GM19043 (cell line): ENCODE measurements at regions not wholly inside any gene's neighbourhood (a gene's known extent, or its start where the extent isn't known, plus 50 kb on each side); places are given as distances from the start of the nearest gene placed in this dataset.

ENCODE experiments used
- ATAC-seq: cut with Tn5 transposase; IDR thresholded peaks from one replicate; pipeline ENCODE4 v1.9.1; 2021; ENCODE audit warnings: low read depth; ENCODE audit not compliant: unreplicated experiment

DNA sequence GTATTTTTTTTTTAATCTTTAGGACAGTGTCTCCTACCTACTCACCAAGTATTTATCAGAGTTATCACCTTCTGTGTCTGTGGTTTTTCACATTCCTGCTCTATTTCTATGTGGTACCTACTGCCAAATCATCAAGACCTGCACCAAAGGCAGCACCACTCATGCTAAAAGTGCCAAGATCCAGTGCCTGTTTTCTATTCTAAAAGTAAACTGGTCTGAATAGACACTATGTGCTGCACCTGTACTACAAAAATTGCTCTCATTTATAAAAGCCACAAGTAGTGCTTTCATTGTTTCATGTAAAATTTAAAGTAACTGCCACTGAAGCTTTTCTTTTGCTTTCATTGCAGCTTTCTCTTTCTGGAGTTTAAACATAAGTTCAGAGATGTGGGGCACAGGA lies 103.9 kb upstream of the GULP1 start:
- ATAC-seq, result no peak

DNA sequence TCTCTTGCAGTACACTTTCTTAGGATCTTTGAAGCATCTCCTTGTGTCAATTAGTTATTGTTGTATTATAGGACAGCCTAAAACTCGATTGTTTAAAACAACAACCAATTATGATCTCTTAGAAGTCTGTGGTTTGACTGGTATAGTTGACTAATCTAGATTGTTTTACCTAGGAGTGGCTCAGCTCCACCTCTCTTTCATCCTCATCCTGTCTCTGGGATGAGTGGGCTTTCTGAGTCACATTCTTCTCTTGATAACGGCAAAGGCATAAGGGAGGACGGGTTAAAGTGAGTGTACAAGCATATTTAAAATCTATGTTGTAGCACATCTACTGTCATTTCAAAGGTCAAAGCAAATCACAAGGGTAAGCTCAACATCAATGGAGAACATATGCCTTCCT lies 102.3 kb upstream of the GULP1 start:
- ATAC-seq, result no peak

DNA sequence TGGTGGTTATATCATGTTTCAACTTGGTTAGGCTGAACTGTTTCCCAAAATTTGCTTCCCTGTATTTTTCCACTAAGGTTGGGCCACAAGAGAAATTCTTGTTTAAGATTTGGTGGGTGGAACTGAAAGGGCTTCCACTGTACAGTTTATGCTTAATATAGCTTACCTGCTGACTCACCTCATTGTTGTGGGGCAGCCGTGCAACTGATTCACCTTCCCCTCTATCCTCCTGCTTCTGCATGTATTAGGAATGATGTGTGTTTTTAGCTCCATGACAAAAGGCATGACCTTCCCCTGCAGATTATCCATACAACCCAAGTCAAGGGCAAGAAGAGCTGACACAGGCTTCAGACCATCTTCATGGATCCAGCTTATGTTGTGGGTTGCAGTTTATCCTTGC lies 98.4 kb upstream of the GULP1 start:
- no peak for ATAC-seq

DNA sequence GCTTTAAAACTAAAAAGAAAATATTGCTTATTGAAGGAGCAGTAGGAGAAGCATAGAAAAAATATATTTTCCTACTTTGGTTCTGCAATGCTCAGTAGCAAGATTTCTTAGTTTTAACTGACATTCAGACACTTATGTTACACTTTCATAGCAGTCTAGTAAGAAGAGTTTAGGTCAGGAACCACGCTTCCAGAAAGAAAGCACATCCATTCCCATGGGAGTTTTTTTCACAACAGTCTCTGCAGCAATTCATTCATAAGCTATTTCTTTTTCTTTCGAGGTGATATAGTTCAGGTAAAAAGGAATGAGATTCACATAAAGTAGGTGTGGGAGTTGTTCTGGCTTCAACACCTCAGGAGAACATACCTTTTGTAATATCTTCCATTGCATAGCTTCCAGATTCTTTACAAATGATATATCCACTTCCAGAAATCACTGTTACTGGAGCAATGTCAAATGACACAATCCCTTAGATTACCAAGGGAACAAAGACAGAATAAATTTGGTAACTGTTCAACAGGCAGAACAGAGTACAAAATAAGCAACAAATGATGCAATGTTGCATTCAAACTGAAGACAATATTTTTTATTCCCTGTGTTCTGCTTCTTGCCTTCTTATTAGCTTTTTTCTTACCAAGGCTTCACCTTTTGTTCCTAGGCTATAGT lies 95.2 kb upstream of the GULP1 start:
- ATAC-seq, result no peak

DNA sequence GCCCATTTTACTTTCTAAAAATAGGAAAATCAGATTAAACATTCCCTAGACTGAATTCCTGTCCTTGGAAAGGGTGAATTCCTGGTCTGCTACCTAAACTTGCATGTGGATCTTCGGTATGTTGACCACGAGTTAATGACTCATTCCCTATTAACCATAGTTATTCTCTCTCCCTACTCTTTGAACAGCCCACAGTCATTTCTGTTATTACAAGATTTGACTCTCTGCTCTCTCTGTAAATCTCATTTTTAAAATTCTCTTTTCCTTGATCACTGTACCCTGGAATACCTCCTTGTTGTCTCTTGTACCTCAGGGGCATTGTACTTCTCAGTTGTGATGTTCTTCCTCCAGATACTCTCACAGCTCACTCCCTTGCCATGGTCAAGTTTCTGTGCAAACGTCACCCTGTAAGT lies 92.0 kb upstream of the GULP1 start:
- no peak for ATAC-seq

DNA sequence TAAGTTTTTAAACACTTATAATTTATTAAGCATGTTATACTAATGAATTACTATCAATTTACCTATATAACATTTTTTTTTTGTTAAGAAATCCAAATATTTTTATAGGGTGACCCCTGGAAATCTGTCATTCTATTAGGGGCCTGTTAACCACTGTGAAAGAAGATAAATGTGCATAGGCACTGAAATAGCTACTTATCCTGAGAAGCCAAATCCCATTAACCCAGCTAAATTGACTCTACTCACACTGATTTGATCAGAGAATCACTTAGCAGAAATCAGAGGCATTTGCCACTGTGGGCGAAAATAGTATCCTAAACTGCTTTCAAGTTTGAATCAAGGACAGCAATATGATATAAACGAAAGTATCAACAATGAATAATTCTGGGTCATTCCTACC lies 90.0 kb upstream of the GULP1 start:
- ATAC-seq, result no peak

DNA sequence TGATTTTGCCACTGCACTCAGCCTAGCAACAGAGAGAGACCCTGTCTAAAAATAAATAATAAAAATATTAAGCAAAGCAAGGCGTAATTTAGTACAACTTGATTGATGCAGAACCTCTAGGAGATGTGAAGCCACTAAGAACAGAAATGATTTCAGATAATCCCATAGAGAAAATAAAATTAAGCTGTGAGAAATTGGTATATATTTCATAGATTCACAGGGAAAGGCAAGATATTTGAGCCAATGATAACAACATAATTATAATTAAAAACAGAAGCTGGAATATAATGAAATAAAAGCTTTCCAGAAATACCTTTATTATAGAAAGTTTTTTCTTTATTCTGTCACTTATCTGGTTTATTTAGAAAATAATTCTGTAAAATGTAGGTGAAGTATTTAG lies 88.9 kb upstream of the GULP1 start:
- ATAC-seq, result no peak

DNA sequence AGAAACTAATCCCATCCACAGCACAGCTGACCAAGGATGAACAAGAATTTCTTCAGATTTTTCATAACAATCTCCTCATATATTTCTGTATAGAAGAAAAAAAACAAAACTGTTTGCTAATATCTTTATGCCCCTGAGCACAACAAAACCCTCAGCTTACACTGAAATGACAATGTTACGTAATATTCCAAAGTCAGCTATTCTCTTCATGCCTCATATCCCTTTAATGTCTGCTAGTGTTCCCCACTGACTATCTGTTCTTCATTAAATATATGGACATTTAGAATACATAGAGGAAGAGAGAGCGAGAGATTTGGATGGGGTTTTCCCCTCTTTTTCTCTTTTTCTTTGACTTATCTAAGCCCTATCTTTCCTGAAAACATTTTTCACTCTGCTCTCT lies 87.9 kb upstream of the GULP1 start:
- no peak for ATAC-seq

DNA sequence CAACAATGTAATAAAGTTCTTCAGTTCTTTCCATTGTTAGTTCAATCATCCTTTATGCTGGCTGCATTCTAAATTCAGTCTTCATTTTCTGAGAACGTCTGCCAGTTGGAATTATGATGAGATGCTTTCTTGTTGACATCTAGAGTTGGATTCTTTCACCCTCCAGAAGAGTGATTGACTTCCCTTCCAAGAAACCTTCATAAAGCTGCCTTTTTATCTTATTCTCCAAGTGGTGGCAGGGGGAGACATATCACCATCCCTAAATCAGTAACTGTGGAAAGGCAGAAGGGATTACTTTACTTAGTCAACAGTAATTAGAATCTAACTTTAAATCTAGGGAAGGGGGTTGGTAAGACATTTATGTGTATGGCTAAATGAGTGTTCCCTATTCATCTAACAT lies 86.8 kb upstream of the GULP1 start:
- no peak for ATAC-seq

DNA sequence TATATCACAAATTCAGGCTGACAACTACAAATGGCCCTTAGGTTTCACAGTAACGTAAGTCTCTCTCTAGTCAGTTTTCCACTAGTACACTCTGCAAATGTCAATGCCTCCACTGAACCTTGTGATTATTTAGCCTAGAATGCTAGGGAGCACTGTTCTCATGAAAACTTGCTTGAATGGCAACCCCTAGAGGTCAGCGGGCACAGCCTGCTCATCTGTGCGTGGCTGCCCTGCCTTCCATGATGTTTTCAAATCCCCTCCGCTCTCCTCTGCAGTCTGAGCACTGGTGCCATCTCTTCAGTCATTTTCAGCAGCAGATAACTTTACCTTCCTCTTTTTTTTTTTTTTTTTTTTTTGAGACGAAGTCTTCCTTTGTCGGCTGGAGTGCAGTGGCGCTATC lies 84.1 kb upstream of the GULP1 start:
- no peak for ATAC-seq

DNA sequence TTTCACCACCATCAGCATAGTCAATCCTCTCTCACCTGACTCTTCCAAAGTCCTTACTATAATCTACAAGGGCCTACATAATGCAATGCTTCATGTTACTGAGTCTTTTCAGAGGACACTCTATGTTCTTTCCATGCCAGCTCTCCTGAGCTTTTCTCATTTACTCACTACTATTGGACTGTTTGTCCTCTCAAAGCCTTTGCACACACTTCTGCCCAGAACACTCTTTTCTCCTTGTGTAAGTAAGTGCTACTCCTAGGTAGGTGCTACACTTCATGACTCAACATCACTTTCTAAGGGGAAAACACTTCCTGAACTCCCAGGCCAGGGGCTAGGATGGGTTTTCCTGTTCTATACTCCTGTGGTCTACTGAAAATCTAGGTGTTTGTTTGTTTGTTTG lies 82.5 kb upstream of the GULP1 start:
- ATAC-seq, result no peak

DNA sequence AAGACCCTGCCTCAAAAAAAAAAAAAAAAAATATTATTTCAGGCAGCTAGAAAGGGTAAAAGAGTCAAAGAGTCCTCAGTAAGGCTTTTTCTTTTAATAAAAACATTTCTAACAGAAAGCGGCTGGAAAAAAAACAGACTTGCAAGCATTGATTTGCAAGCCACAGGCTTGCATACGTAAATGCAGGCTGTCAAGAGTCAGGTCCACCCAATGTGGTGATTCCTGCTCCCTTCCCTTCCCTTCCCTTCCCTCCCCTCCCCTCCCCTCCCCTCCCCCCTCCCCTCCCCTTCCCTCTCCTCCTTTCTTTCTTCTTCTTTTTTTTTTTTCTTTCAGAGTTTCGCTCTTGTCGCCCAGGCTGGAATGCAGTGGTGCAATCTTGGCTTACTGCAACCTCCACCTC lies 74.4 kb upstream of the GULP1 start:
- ATAC-seq, result no peak

DNA sequence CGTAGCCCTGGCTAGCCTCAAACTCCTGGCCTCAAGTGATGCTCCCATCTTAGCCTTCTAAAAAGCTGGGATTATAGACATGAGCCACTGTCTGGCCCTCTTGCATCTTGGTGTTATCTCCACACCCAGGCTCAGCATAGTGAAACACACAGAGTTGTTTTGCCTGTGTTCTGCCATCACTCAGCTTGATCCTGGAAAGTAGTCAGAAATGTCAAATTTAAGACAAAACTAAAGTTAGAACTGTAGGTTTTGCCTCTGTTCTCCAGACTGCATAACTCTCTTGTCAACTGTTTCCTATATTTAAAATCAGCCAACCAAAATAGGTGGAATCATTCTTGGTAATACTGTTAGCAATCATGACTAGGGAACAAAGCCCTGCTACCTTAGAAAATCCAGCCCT lies 72.1 kb upstream of the GULP1 start:
- ATAC-seq, result no peak

DNA sequence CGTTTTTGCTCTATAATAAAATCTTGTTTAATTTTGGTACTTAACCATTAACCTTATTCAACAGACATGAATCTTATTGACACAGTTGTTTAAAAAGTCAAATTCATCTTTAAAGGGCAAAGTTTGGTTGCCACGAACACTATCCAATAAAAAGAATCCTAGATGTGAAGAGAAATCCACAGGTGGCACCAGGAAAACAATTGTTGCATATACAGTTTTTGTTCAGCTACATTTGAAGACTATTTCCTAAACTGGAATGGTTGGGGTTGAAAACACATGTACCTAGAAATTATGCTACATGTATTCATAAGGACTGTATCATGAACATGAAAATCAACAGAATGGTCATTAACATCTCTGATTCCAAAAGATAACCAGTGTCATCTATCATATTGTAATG lies 71.1 kb upstream of the GULP1 start:
- ATAC-seq, result no peak

DNA sequence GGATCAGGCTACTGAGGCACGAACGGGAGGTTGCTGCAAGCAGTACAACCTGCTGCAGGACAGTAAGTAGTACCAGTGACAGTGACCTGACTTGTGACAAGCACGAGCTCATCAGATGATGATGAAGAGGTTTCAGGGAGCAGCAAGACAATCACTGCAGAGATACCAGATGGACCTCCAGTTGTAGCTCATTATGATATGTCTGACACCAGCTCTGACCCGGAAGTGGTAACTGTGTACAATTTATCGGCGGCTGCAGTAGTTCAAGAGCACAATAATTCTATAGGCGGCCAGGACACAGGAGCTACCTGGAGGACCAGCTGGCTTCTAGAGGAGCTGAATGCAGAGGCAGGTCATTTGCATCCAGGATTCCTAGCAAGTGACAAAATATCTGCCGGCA lies 64.0 kb upstream of the GULP1 start:
- ATAC-seq, result no peak

DNA sequence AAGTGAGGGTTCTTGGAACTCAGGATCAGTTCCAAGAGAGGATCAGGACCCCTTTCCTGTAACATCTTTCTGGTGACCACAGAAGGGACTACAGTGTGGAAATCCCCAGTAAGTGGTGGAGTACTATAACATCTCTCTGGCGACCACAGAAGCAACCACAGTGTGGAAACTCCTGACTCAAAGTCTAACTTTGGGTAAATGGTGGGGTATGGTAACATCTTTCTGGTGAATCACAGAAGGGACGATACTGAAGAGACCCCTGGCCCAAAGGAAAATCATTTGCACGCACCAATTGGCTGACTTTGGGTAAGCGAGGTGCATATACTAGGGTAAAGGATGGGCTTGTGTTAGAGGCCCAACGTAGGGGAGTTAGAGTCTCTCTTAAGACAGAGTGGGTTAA lies 56.3 kb upstream of the GULP1 start:
- no peak for ATAC-seq

DNA sequence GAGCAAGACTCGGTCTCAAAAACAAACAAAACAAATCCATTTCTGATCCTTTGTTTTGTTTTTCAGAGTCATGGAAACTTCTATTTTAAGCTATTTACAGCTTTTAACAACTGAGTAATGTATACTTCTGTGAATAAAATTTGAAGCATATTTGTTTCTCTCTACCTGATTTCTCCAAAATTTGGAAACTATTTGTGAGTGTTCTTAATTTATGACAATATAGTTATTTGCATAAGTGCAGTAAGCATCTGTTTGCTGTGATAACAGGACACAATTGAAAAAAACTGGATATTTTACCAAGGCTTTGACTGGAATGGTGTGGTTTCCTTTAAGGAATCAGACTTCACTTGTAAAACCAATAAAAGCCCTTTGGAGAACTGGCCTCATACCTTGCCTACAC lies 53.3 kb upstream of the GULP1 start:
- no peak for ATAC-seq
